Inflammatory macrophage treated with lipopolysaccharide for 1 hour (primary cell): ENCODE measurements at regions not wholly inside any gene's neighbourhood (a gene's known extent, or its start where the extent isn't known, plus 50 kb on each side); places are given as distances from the start of the nearest gene placed in this dataset.

Experiments
- DNase-seq, 2 donors: peaks; one replicate each; pipeline ENCODE4 v3.0.0-alpha.2; 2020 to 2022

- no peak for DNase-seq
These were observed 61.6 kb upstream of the HS6ST1 start for GRCh38 chr2:128380061-128380889.

GRCh38 chr2:128380961-128381938 is 62.6 kb upstream of the HS6ST1 start:
- no peak for DNase-seq

GRCh38 chr2:128384446-128384845 is 65.8 kb upstream of the HS6ST1 start:
- no peak for DNase-seq

GRCh38 chr2:128384956-128385355 is 66.3 kb upstream of the HS6ST1 start:
- DNase-seq: no peak

- no peak for DNase-seq
These were observed 66.7 kb upstream of the HS6ST1 start for GRCh38 chr2:128385365-128385764.

- DNase-seq: no peak
These were observed 67.4 kb upstream of the HS6ST1 start for GRCh38 chr2:128386066-128386465.

- no peak for DNase-seq
These were observed 69.9 kb upstream of the HS6ST1 start for GRCh38 chr2:128388499-128388941.

- DNase-seq: no peak
These were observed 70.9 kb upstream of the HS6ST1 start for GRCh38 chr2:128389388-128390086.

- no peak for DNase-seq
These were observed 71.8 kb upstream of the HS6ST1 start for GRCh38 chr2:128390256-128390990.

GRCh38 chr2:128390991-128391630 is 72.4 kb upstream of the HS6ST1 start:
- DNase-seq: no peak

- DNase-seq: no peak
These were observed 73.0 kb upstream of the HS6ST1 start for GRCh38 chr2:128391679-128392078.

GRCh38 chr2:128392207-128392606 is 73.5 kb upstream of the HS6ST1 start:
- DNase-seq: no peak

GRCh38 chr2:128394007-128394730 is 75.5 kb upstream of the HS6ST1 start:
- no peak for DNase-seq

- DNase-seq: no peak
These were observed 76.5 kb upstream of the HS6ST1 start for GRCh38 chr2:128395196-128395595.

GRCh38 chr2:128395640-128396499 is 77.2 kb upstream of the HS6ST1 start:
- no peak for DNase-seq

GRCh38 chr2:128396500-128396891 is 77.8 kb upstream of the HS6ST1 start:
- no peak for DNase-seq

GRCh38 chr2:128396946-128397345 is 78.3 kb upstream of the HS6ST1 start:
- DNase-seq: no peak

- no peak for DNase-seq
These were observed 80.6 kb upstream of the HS6ST1 start for GRCh38 chr2:128399256-128399655.

GRCh38 chr2:128399690-128400291 is 81.1 kb upstream of the HS6ST1 start:
- DNase-seq: no peak

- no peak for DNase-seq
These were observed 83.0 kb upstream of the HS6ST1 start for GRCh38 chr2:128401680-128402079.
